Muscle of leg (tissue), 3 donors: ENCODE measurements at regions not wholly inside any gene's neighbourhood (a gene's known extent, or its start where the extent isn't known, plus 50 kb on each side); places are given as distances from the start of the nearest gene placed in this dataset.
"Not testable (repeated sequence)": the region's sequence is repeated elsewhere in the genome, so short reads cannot be mapped to it uniquely, and the experiment has no call there.

Source experiments
- DNase-seq: peaks from one replicate; pipeline ENCODE4 v3.0.0; 2013
- H3K27ac ChIP-seq: one replicate; pipeline ENCODE4 v1.5.1; 2013; ENCODE audit warnings: mild to moderate bottlenecking, low read length, control low read depth
- H3K27me3 ChIP-seq: one replicate; pipeline ENCODE4 v1.6.1; 2013; ENCODE audit warnings: low read length; ENCODE audit not compliant: control insufficient read depth, insufficient read depth
- H3K36me3 ChIP-seq: one replicate; pipeline ENCODE4 v1.6.1; 2013; ENCODE audit warnings: low read length; ENCODE audit not compliant: control insufficient read depth, insufficient read depth
- H3K4me1 ChIP-seq: one replicate; pipeline ENCODE4 v1.6.1; 2013; ENCODE audit warnings: low read length; ENCODE audit not compliant: control insufficient read depth, insufficient read depth
- H3K4me3 ChIP-seq: one replicate; pipeline ENCODE4 v1.5.1; 2013; ENCODE audit warnings: low read length, control low read depth
- H3K9me3 ChIP-seq: replicated peaks from 2 replicates; pipeline ENCODE4 v1.6.1; 2013; ENCODE audit warnings: low read depth, low read length; ENCODE audit not compliant: control insufficient read depth
- WGBS: methylation state at CpG from one replicate; pipeline ENCODE4 v1.1.5; 2013; ENCODE audit warnings: missing lambda C conversion rate; ENCODE audit not compliant: insufficient coverage; 5-methylcytosine and 5-hydroxymethylcytosine counted together

DNA sequence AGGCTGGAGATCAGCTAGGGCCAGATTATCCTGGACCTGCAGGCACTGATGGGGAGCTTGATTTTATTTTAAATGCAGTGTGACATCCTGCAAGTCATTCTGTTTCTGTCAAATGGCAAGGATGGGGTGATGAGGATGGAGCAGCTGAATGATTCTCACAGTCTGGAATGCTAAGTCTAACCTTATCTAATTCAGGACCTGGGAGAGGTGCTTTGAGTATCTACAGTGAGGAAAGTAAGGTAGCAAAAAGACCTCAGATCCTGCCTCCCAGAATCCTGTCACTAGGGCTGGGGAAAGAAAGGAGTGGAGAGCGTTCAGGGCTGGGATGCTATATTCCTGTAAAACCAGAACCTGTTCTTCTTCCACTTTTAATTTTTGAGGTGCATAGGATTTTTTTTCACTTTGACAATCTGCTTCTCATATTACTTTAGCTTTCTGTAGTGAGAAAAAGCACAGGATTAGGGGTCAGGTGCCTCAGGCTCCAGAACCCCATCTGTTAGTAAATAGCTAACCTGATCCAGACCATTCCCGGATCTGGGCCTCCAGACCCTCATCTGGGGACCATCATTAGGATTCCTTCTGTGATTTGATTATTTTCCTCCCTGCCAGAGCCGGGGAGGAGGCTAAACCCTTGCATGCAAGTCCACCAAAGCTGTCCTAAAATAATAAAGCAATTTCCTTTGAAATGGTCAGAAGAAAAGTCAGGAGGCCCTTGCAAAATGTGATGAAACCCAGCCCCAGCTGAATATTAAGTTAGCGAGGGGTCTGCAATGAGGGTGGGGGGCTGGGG, 54.7 kb downstream of the ASCL1 start:
- H3K27ac ChIP-seq, result no peak overlapping the region
- 13% methylated on average over 2 of the region's 4 CpGs for WGBS
- no peak overlapping the region for H3K4me3 ChIP-seq
- no peaks in the 10 kb centered on the region for H3K27me3 ChIP-seq
- H3K9me3 ChIP-seq, result no peaks in the 10 kb centered on the region
- DNase-seq, result no peak
- no peaks in the 10 kb centered on the region for H3K36me3 ChIP-seq
- H3K4me1 ChIP-seq, result no peaks in the 10 kb centered on the region

DNA sequence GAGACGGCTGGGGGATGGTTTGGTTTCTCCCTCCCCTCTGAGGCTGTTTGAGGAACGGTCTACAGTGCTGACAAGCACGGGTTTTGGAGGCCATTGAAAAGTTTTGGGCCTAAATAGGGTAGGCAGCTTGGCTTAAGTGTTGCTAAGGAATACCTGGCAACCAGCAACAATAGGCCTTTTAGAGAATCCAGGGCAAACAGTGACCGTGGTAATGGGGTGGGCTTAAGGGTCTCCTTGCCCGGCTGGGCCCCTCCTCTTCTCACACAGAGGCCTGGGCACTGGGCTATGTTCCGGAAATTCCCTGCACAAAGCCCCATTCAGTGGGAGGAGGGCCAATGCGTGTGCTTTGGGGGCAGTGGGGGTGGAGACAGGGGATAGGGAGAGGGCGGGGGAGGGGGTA, 55.4 kb downstream of the ASCL1 start:
- Histone ChIP-seq H3K4me1 (no peaks in the 10 kb centered on the region), H3K9me3 (no peaks in the 10 kb centered on the region), H3K27ac (no peak overlapping the region), H3K4me3 (no peak overlapping the region), H3K27me3 (no peaks in the 10 kb centered on the region), H3K36me3 (no peaks in the 10 kb centered on the region)
- WGBS, result no CpG with 5 or more reads among the region's 8 CpGs
- peak; percentile 0 for DNase-seq

DNA sequence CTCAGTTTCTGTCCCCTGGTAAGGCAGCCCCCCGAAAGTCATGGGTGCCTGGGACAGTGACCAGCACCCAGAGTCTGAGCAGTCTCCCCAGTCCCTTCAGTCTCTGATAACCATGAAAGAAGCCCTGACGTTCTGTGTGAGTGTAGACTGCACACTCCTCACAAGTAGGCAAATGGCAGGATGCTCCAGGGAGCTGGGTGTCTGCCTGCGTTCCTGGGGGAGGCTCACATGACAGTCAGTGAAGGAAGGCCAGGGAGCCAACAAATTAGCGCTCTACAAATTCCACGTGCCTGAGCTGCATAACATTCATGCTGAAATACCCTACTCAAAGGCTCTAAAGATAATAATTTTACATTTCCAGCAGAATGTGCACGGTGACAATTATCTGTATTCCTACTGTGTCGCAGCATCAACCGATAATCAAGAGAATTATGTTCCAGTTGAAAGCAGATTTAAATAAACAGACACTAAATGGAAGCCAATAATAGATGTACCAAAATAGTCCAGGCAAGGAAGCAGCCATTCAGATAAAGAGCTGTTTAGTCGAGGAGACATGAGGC, 56.3 kb downstream of the ASCL1 start:
- no peak overlapping the region for H3K4me3 ChIP-seq
- H3K27ac ChIP-seq, result no peak overlapping the region
- DNase-seq, result no peak
- H3K9me3 ChIP-seq, result no peaks in the 10 kb centered on the region
- no peaks in the 10 kb centered on the region for H3K36me3 ChIP-seq
- 28% methylated on average over 3 of the region's 9 CpGs for WGBS
- H3K27me3 ChIP-seq, result no peaks in the 10 kb centered on the region
- no peaks in the 10 kb centered on the region for H3K4me1 ChIP-seq

DNA sequence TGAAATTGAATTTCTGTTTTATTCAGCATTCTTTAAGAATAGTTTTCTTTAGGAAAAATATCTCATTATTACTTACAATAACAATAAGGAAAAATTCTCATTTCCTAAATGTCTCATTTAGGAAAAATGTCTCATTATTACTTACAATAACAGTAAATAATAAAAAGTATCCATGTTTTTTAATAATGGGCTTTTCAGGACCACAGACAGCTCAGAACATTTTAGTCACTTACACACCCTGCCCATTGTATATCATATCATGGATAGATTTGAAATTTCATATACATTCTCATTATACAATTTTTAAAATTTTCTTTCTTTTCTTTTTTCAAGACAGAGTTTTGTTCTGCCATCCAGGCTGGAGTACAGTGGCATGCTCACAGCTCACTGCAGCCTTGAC, 58.9 kb downstream of the ASCL1 start:
- Histone ChIP-seq H3K9me3 (no peaks in the 10 kb centered on the region), H3K4me3 (no peak overlapping the region), H3K36me3 (no peaks in the 10 kb centered on the region), H3K27me3 (no peaks in the 10 kb centered on the region), H3K4me1 (no peaks in the 10 kb centered on the region), H3K27ac (no peak overlapping the region)
- no peak for DNase-seq

DNA sequence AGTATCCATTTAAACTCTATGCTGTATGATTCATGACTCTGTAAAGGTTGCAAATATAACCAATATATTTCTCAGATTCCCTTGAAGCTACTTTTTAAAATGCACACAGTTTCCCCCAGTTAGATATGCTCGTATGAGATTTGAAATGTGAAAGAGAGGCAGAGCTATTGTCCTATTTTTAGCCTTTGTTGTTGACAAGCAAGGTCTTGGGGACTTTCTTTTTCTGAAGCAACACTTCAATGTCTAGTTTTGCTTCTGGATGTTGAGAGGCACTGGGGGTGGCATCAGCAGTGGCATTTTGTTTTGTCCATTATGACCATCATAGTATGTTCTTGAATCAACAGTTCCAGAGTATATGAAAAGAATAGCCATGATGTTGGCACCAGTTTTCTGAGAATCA, 63.4 kb downstream of the ASCL1 start:
- Histone ChIP-seq H3K4me3 (no peak overlapping the region), H3K9me3 (no peaks in the 10 kb centered on the region), H3K4me1 (no peaks in the 10 kb centered on the region), H3K27ac (no peak overlapping the region), H3K27me3 (no peaks in the 10 kb centered on the region), H3K36me3 (no peaks in the 10 kb centered on the region)
- DNase-seq, result no peak
- 50% methylated on average over 1 of the region's 1 CpG for WGBS

DNA sequence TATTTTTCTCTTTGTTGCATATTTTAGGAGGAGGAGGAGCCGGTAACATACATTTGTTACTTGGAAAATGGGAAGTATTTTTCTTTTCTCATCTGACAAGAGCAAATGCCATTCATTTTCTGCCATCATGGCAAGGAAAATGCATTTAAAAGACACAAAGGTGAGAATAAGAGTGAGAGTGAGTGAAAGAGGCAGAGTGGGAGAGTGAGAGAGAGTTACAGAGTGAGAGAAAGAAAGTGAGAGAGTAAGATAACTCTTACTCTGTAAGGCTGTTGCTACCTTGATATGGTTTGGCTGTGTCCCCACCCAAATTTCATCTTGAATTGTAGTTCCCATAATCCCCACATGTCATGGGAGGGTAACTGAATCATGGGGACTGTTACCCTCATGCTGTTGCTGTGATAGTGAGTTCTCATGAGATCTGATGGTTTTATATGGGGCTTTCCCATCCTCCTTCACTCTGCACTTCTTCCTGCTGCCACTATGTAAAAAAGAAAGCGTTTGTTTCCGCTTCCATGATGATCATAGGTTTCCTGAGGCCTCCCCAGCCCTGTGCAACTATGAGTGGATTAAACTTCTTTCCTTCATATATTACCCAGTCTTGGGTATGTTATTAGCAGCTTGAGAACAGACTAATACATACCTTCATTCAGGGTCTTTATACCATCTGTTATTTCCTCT, 64.2 kb downstream of the ASCL1 start:
- H3K9me3 ChIP-seq, result no peaks in the 10 kb centered on the region
- no peak overlapping the region for H3K27ac ChIP-seq
- DNase-seq, result no peak
- H3K36me3 ChIP-seq, result no peaks in the 10 kb centered on the region
- no peaks in the 10 kb centered on the region for H3K27me3 ChIP-seq
- WGBS, result no CpG with 5 or more reads among the region's 3 CpGs
- H3K4me3 ChIP-seq, result no peak overlapping the region
- H3K4me1 ChIP-seq, result no peaks in the 10 kb centered on the region

DNA sequence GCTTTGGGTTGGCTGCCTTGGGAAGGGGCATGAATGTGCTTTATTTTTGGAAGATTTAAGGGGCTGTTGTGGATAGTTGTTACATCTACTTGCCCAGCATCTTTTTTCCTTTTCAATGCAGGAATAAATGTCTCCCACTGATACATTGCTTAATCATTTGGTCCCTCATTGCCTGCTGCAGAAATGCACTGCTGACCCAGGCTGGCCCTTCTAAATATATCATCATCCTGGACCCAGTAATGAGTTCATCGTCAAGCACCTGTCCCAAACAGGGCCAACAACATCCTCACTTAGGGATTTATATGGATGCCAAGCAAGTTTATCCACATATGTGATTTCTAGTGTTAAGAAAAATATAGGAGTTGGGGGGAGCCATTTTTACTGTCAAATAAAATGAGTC, 67.2 kb downstream of the ASCL1 start:
- no peaks in the 10 kb centered on the region for H3K27me3 ChIP-seq
- no peak overlapping the region for H3K4me3 ChIP-seq
- WGBS, result no CpG with 5 or more reads among the region's 1 CpG
- H3K9me3 ChIP-seq, result no peaks in the 10 kb centered on the region
- H3K27ac ChIP-seq, result no peak overlapping the region
- H3K36me3 ChIP-seq, result no peaks in the 10 kb centered on the region
- no peak for DNase-seq
- no peaks in the 10 kb centered on the region for H3K4me1 ChIP-seq

DNA sequence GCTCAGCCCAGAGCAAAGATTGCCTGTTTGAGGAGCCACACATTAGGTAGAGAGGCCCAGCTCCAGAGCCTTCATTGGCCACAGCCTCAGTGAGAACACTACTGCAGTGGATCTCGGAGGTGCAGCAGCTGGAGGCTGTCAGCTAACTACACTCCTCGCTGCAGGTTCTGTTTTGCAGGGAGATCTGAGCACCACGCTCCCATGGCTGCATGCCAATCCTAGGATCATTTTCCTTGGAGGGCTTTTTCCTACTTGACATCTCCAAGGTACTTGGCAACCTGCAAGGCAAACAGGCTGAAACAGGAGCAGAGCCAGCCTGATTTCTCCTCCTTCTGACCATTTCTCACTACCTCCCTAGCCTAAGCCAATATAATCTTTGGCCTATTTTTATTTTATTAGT, 69.2 kb downstream of the ASCL1 start:
- H3K4me1 ChIP-seq, H3K9me3 ChIP-seq, H3K36me3 ChIP-seq, H3K4me3 ChIP-seq, H3K27me3 ChIP-seq, H3K27ac ChIP-seq: not testable (repeated sequence)
- WGBS, result 24% methylated on average over 3 of the region's 3 CpGs
- DNase-seq, result peak; percentile 0

DNA sequence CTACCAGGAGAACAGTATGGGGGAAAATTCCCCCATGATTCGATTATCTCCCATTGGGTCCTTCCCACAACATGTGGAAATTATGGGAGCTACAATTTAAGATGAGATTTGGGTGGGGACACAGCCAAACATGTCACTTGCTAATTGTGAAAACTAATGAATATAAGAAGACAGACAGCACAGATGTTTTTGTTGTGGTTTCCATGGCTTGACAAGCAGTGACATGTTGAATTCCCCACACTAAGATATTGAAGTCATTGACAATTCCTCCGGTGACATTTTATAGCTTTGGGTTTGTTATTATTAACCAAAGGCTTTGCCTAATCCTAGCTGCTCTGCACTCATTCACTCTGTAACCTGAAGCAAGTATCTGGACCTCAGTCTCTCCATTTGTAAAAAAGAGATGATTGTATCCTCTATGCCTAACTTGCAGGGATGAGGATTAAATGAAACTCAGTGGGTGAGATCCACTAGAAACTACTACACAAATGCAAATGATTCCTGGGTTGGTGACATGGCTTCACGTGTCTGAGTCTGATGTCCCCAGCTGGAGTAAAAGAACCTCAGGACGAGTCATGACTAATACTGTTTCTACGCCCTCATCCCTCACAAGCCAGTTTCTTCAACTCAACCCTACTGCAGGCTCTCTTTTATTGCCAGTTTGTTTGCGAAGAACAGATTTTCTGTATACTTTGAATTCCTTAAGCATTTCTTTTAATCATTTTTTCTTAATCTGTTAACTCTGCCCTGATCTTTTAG, 71.6 kb downstream of the ASCL1 start:
- no peaks in the 10 kb centered on the region for H3K27me3 ChIP-seq
- no peak overlapping the region for H3K27ac ChIP-seq
- H3K36me3 ChIP-seq, result no peaks in the 10 kb centered on the region
- H3K4me1 ChIP-seq, result no peaks in the 10 kb centered on the region
- no peak overlapping the region for H3K4me3 ChIP-seq
- DNase-seq, result no peak
- WGBS, result 57% methylated on average over 3 of the region's 6 CpGs
- H3K9me3 ChIP-seq, result no peaks in the 10 kb centered on the region

DNA sequence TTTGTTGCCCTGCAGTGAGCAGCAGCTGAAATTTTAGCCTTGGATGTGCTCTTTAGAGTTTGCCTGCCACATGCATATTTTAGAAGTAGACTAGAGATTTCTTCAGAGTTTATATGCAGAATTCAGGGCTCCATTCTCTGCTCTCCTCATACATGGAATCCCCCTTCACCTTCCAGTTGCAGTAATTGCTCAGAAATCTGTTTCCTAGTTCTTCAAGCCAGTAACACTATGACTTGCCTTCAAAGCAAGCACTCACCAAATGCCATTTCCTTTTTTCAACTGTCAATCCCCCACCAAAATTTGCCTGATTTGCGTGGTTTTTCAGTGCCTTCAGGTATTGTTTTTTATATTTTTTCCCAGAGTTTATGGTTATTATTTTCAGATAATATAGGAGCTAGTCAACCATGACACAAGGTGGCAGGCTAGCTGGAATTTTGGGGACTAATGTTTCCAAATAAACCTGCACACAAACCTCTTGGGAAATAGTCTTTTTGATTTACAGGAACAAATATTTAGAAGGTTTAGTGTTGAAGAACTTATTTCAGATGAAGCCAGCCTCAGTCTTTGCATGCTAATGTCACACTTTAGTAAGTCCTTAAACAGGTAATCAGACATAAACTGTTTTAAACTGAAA, 79.2 kb downstream of the ASCL1 start:
- Histone ChIP-seq H3K27ac (no peak overlapping the region), H3K27me3 (no peaks in the 10 kb centered on the region), H3K4me1 (no peaks in the 10 kb centered on the region), H3K4me3 (no peak overlapping the region), H3K9me3 (no peaks in the 10 kb centered on the region), H3K36me3 (no peaks in the 10 kb centered on the region)
- whole genome bisulfite sequencing, result no CpG with 5 or more reads among the region's 1 CpG
- DNase-seq, result no peak
